Choroid plexus epithelial cell (primary cell): ENCODE measurements at regions not wholly inside any gene's neighbourhood (a gene's known extent, or its start where the extent isn't known, plus 50 kb on each side); places are given as distances from the start of the nearest gene placed in this dataset.
A peak's percentile ranks its signal among the peaks of the same experiment; 100 is the strongest.

Experiments
- DNase-seq: peaks from one replicate; pipeline ENCODE4 v3.0.0-alpha.2; 2010; ENCODE audit warnings: low read depth
- H3K4me3 ChIP-seq: 2 replicates; pipeline ENCODE4 v1.5.1; 2011; ENCODE audit warnings: low read depth, mild to moderate bottlenecking, control low read depth, low read length, moderate library complexity
- TF ChIP-seq, protein P1 (sequence below): conservative IDR thresholded peaks from 2 replicates; pipeline ENCODE4 v1.5.1; 2011; ENCODE audit warnings: low read depth, mild to moderate bottlenecking, control low read depth, inconsistent platforms, low read length, moderate library complexity

DNA sequence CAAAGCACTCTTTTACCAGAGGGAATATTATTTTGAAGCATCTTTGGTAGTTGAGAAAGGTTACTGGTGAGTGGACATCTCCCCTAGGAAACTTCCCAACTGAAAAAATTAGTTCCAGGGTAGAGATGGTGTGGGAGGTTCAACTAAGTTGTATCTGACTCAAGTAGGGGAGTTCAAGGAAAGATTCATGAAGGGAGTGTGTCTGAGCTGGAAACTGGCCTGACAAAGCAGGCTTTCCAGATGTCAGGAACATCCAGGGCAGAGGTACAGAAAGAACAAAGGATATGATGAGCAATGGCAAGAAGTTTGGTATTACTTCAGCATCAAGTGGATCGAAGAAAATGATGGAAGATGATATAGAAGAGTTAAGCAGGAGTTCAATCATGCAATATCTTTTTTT, 458.0 kb upstream of the RIOK2 start:
- TF ChIP-seq, protein P1, sequence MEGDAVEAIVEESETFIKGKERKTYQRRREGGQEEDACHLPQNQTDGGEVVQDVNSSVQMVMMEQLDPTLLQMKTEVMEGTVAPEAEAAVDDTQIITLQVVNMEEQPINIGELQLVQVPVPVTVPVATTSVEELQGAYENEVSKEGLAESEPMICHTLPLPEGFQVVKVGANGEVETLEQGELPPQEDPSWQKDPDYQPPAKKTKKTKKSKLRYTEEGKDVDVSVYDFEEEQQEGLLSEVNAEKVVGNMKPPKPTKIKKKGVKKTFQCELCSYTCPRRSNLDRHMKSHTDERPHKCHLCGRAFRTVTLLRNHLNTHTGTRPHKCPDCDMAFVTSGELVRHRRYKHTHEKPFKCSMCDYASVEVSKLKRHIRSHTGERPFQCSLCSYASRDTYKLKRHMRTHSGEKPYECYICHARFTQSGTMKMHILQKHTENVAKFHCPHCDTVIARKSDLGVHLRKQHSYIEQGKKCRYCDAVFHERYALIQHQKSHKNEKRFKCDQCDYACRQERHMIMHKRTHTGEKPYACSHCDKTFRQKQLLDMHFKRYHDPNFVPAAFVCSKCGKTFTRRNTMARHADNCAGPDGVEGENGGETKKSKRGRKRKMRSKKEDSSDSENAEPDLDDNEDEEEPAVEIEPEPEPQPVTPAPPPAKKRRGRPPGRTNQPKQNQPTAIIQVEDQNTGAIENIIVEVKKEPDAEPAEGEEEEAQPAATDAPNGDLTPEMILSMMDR, result no peak
- H3K4me3 ChIP-seq, result no peak overlapping the region
- DNase-seq, result no peak

DNA sequence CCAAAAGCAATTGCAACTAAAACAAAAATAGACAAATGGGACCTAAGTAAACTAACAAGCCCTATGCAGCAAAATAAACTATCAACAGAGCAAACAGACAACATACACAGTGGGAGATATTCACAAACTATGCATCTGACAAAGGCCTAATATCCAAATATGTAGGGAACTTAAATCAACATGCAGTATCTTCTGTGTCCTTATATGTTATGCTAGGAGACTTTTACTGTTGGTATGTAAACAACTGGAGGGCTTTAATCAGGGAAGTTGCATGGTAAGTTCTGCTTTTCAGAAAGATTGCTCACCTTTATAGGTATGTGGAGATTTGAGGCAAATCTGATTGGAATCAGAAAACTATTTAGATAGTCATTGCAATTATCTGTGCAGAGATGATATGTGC, 461.2 kb upstream of the RIOK2 start:
- TF ChIP-seq, protein P1, result no peak
- H3K4me3 ChIP-seq, result no peak overlapping the region
- DNase-seq, result no peak

DNA sequence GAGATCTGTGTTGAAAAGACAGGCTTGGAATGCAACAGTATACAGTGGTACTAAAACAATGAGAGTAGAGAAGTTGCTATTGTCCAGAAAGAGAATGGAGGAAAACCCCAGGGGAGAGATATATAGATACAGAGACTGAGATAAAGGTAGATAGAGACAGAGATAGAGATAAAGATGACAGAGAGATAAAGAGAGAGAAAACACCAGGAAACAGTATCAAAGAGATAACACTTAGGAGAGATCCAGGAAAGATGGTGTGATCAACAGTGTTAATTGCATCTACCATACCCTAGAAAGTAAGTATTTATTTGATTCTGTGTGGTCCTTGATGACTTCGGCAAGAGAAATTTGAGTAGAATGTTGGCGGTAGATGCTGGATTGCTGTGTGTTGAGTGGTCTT, 461.8 kb upstream of the RIOK2 start:
- DNase-seq, result no peak
- no peak overlapping the region for H3K4me3 ChIP-seq
- TF ChIP-seq, protein P1, result no peak

DNA sequence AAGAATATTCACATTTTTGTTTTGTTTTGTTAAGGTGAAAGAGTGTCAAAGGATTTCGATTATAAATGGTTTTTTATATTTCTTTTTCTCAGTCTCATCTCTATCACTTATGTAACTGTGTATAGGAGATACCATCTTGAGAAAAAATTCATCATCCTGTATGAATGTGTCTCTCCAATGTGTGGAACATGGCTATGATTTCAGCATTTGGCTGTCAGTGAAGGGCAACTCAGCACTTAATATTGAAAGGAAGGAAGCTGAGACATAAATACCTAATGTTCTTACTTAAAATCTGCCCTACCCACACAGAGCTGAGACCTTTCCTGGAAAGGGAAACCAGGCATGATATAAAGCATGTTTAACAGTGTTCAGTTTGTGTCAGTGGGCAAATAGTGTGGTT, 474.2 kb upstream of the RIOK2 start:
- no peak overlapping the region for H3K4me3 ChIP-seq
- DNase-seq, result no peak
- TF ChIP-seq, protein P1, result no peak

DNA sequence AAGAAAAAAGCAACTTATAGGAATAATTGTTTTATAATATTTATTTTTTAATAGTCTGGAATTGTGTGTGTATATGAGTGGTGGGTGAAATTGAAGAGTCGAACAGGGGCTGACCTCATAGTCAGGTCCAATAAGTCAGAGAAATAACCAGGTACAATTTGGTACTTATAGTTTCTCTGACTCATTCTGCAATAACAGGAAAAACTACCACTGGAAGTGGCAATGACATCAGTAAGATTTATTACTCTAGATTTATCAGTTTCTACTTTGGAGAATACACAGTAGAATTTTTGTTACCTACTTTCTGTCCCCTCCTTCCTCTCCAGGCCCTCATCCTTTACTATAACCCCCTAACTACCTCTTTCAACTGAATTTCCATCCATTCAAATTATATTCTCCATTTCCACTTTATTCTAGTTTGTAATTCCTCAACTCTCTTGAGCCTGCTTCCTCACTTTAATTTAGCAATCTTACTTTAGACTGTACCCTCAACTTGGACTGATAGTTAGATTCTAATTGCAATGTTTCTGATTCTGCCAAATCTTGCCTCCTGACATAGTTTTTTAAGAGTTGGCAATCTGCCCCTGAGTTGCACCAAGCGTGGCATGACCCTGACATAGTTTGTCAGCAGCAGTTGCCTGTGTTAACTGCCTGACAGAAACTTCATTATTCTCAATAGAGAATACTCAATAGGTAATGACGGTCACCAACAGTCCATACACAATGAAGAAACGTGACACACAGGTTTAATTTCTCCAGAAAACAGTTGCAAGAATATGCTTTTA, 475.3 kb upstream of the RIOK2 start:
- no peak overlapping the region for H3K4me3 ChIP-seq
- DNase-seq, result no peak
- TF ChIP-seq, protein P1, result no peak

DNA sequence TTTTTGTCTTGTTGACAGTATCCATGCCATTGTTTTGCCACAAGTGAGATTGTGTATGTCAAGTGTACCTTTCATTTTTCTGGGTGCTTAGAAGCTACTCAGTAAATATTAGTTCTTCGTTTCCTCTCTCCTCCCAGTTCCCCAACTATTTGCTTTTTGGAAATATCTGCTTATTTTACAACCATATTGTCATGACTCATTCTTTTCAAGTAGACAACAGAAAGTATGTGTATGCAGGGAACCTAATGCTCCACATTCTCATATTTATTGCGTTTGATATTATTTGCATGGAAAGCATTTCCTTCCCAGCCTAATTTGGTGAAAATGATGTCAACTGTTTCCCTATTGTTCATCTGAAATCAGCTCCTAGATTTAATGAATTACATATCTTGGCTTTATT, 483.7 kb upstream of the RIOK2 start:
- TF ChIP-seq, protein P1, result no peak
- peak; percentile 2 for DNase-seq
- no peak overlapping the region for H3K4me3 ChIP-seq

DNA sequence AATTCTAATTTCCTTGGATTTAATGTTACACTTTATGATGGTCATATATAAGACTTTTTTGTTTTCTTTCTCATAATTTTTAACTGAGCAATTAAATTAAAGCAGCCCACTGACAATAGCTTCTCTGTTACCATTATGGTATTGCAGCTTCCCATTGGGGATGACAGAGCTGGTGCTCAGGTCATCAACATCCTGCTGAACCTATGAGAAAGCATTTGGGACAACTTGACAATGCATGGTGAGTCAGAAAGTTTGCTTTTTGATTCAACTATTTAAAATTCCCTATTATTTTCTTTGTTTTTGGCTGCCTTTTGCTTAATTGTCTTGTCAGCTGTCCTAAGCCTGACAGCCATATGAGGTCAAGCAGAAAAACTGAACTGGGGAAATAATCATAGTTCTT, 487.4 kb upstream of the RIOK2 start:
- TF ChIP-seq, protein P1, result no peak
- no peak overlapping the region for H3K4me3 ChIP-seq
- DNase-seq, result no peak
